ENCODE measurements at regions not wholly inside any gene's neighbourhood (a gene's known extent, or its start where the extent isn't known, plus 50 kb on each side); places are given as distances from the start of the nearest gene placed in this dataset.

DNA sequence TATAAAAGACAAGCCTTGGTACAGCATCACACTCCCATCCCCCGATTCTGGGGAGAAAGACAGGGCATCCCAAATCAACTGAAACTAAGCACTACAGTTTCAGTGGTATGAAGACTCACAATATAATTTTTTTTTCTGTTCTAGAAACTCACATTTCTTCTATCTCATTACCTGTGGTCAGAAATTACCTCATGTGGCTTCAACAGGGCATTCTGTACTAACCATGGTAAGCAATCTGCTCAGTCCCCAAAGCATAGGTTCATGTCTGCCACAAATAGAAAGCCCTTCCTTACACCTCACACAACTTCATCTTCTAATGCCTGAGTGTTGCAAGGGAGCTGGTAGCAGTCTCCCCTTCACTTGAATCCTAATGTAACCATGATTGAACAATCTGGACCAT lies 147.4 kb upstream of the POU2AF2 start:
- TF ChIP-seq POLR2AphosphoS5 (IDR thresholded peaks at IDR 0.05; ENCODE audit: borderline replicate concordance, low read depth, low read length): no peak
- TF ChIP-seq EZH2 (IDR thresholded peaks at IDR 0.05): no peak

All from SK-N-MC (cell line).